ES-I3 (cell line): ENCODE measurements at regions not wholly inside any gene's neighbourhood (a gene's known extent, or its start where the extent isn't known, plus 50 kb on each side); places are given as distances from the start of the nearest gene placed in this dataset.
A peak's percentile ranks its signal among the peaks of the same experiment; 100 is the strongest.

ENCODE experiments used
- H3K36me3 ChIP-seq: 2 replicates; pipeline ENCODE4 v1.6.1; 2013; ENCODE audit warnings: mild to moderate bottlenecking, low read length, control low read depth, moderate library complexity; ENCODE audit not compliant: insufficient read depth
- H3K4me1 ChIP-seq: 2 replicates; pipeline ENCODE4 v1.6.1; 2013; ENCODE audit warnings: mild to moderate bottlenecking, control low read depth, low read length; ENCODE audit not compliant: insufficient read depth
- H3K9ac ChIP-seq: 2 replicates; pipeline ENCODE4 v1.6.1; 2013; ENCODE audit warnings: low read depth, mild to moderate bottlenecking, low read length, moderate library complexity
- H3K9me3 ChIP-seq: 2 replicates; pipeline ENCODE4 v1.6.1; 2013; ENCODE audit warnings: mild to moderate bottlenecking, low read length, moderate library complexity; ENCODE audit not compliant: control insufficient read depth, insufficient read depth

DNA sequence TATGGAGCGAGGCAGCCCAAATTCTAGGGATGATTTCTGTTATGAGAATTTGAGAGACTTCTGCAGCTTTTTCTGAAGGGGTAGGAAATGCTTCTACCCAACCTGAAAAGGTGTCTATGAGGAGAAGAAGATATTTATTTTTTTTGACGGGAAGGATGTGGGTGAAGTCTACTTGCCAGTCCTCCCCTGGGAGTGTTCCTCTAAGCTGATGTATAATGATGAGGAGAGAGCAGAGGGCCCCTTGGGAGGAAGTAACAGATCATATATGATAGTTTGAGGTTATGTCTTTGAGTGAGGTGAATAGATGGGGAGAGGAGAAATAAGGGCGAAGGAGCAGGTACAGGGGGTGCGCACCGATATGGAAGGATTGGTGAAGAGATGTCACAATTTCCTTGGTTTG, 910.6 kb upstream of the SLITRK5 start:
- no peaks in the 10 kb centered on the region for H3K9me3 ChIP-seq
- no peaks in the 10 kb centered on the region for H3K36me3 ChIP-seq
- no peak overlapping the region for H3K9ac ChIP-seq
- H3K4me1 ChIP-seq = 0 out of 2 replicates have a peak, but pooled peaks cover 8% of the 10 kb centered on the region

DNA sequence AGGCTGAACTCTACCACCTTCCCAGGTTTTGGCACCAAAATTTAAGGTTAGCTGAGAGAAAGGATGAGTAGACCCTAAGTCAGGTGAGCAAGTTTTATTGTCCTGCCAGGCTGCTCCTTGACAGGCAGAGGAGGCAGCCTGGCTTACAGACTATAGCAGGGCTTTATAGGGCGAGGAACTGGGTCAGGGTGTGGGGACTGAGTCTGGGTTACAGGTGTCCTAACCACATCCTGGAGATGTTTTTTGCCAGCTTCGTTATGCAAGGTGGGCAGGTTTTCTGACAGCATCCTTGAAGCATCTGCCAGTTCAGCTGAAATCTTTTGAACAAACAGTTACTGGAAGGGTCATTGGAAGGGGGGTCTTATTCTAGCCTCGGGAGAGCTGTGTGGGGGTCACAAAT, 905.7 kb upstream of the SLITRK5 start:
- Histone ChIP-seq H3K9ac (no peak overlapping the region), H3K4me1 (no peaks in the 10 kb centered on the region), H3K9me3 (no peaks in the 10 kb centered on the region), H3K36me3 (no peaks in the 10 kb centered on the region)

DNA sequence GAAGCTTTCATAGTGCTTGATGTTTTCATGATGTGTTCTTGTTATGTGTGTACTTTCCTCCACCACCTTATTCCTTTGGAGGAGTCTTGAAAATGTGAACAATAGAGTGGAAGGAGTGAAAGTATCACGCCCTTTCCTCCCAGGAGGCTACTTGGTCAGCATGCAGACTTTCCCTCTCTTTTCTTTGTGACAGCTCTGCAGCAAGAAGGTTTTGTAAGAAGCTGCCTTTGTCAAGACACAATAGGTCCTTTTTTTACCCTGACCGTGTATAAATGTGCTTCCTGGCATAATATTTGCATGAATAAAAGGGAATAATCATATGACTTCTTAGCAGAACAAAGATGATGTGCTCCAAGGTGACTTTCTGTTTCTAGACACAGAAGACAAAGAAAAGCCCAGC, 882.6 kb upstream of the SLITRK5 start:
- H3K9me3 ChIP-seq = no peaks in the 10 kb centered on the region
- H3K9ac ChIP-seq = no peak overlapping the region
- H3K4me1 ChIP-seq = no peaks in the 10 kb centered on the region
- H3K36me3 ChIP-seq = no peaks in the 10 kb centered on the region

DNA sequence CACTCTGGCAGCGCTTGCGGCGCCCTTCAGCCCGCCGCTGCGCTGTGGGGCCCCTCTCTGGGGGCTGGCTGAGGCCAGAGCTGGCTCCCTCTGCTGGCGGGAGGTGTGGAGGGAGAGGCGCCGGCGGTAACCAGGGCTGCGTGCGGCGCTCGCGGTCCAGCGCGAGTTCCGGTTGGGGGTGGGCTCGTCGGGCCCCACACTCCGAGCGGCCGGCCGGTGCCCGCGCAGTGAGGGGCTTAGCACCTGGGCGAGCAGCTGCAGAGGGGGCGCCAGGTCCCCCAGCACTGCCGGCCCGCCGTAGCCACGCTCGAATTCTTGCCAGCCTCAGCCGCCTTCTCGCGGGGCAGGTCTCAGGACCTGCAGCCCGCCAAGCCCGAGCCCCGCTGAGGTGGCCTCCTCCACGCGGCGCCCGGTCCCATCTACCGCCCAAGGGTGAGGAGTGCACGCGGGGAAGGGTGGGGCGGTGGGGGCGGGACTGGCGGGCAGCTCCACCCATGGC, 879.0 kb upstream of the SLITRK5 start:
- Histone ChIP-seq H3K9ac (peak overlapping the region; percentile 56; the same call in 1 of the 2 replicates), H3K9me3 (no peaks in the 10 kb centered on the region; the same call in 1 of the 2 replicates), H3K4me1 (no peaks in the 10 kb centered on the region), H3K36me3 (no peaks in the 10 kb centered on the region)

DNA sequence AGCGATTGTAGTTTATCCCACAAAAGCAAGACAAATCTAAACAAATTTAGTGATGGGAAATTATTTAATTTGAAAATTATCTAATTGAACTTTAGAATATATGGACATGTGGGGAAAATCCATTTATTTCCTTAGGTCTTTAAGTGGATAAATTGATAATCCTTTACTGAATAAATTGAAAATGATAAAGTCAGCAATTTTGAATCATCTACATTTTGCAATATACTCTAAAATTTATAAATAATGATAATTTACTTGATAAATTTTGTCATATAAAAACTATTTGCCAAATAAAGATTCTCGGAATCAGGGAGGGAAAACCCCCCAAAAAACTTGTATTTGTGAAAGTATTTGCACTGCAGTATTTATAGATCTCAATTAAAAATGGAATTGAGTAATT, 875.3 kb upstream of the SLITRK5 start:
- no peaks in the 10 kb centered on the region for H3K36me3 ChIP-seq
- H3K4me1 ChIP-seq = no peaks in the 10 kb centered on the region
- H3K9ac ChIP-seq = no peak overlapping the region
- H3K9me3 ChIP-seq = peaks cover 6% of the 10 kb centered on the region

DNA sequence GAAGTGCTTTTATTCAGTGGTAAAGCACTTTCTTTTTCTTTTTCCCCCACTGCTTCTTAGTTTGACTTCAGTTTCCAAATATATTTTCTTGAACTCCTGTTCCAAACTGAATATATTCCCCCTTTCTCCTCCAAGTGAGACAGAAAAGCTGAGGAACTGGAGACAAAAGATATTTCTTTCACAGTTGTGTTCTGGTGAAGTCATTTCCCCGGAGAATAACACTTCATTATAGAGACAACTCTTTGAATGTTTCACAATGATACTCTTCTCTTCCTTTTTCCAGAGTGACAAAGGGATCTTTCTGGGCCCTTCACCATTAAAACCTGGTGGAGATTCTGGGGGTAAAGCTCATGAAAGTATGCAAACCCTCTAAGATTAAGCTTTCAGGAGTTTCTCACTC, 860.8 kb upstream of the SLITRK5 start:
- no peak overlapping the region for H3K9ac ChIP-seq
- H3K9me3 ChIP-seq = no peaks in the 10 kb centered on the region
- H3K4me1 ChIP-seq = no peaks in the 10 kb centered on the region
- H3K36me3 ChIP-seq = no peaks in the 10 kb centered on the region

DNA sequence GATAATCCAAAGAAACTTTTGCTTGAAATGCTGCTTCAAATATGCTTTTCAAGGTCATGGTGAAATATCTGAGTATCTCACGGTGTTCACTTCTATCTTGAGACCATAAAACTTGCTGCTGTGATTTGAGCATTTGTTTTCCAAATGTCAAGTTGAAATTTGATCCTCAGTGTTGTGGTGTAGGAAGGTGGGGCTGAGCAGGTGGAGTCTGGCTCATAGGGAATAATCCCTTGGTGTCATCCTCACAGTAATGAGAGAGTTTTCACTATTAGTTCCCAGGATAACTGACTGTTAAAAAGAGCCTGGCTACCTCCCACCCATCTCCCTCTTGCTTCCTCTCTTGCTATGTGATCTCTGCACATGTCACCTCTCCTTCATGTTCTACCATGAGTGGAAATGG, 858.0 kb upstream of the SLITRK5 start:
- Histone ChIP-seq H3K4me1 (no peaks in the 10 kb centered on the region), H3K9ac (no peak overlapping the region), H3K9me3 (no peaks in the 10 kb centered on the region), H3K36me3 (no peaks in the 10 kb centered on the region)

DNA sequence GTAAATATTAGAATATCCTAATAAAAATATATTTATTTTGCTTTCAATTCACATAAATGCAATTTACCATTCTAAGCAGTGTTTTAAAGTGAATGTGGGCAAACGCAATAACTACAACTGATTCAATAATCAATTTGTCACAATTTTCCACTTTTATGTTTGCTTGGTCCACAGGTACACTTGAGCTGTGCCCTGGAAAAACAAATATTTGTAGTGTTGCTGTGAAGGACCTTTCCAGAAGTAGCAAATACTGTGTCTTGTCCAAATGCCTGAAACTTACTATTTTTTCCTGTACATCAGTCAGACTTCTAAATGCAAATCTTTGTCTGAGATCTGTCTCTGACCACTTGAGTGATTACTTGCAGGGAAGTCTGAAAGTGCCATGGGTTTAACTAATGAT, 845.8 kb upstream of the SLITRK5 start:
- H3K4me1 ChIP-seq = no peaks in the 10 kb centered on the region
- H3K9ac ChIP-seq = no peak overlapping the region
- H3K9me3 ChIP-seq = no peaks in the 10 kb centered on the region
- no peaks in the 10 kb centered on the region for H3K36me3 ChIP-seq

DNA sequence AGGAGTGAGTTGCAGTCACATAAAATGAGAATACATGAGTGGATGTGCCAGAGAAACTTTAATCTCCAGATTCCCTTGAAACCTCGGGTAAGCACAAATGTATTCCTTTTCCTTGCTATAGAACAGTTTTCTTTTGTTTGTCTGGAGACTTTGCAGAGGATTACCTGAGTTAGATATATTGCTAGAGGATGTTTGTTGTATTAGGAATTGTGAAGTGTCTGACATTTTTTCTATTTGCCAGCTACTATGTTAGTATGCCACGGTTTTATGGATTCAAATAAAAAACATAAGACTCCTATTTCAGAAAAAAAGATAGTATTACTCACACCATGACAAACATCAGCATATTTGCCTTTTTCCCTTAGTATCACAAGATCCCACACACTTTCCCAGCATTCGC, 844.9 kb upstream of the SLITRK5 start:
- H3K9me3 ChIP-seq = no peaks in the 10 kb centered on the region
- H3K9ac ChIP-seq = no peak overlapping the region
- H3K4me1 ChIP-seq = no peaks in the 10 kb centered on the region
- no peaks in the 10 kb centered on the region for H3K36me3 ChIP-seq

DNA sequence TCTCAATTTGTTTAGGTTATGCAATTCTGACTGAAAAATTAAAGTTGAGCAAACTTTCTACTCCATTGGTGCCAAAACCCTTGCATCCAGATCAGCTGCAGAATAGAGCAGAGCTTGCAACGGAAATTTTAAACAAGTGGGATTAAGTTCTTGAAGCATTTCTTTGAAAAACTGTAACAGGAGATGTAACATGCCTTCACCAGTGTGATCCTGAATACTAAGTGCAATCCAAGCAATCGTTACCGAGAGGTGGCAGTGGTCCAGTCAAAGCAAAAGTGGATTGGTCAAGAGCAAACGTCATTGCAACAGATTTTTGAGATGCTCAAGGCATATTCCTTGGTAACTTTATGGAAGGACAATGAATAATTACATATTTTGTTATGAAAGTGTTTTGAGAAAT, 841.1 kb upstream of the SLITRK5 start:
- no peaks in the 10 kb centered on the region for H3K36me3 ChIP-seq
- H3K9ac ChIP-seq = no peak overlapping the region
- no peaks in the 10 kb centered on the region for H3K4me1 ChIP-seq
- H3K9me3 ChIP-seq = no peaks in the 10 kb centered on the region

DNA sequence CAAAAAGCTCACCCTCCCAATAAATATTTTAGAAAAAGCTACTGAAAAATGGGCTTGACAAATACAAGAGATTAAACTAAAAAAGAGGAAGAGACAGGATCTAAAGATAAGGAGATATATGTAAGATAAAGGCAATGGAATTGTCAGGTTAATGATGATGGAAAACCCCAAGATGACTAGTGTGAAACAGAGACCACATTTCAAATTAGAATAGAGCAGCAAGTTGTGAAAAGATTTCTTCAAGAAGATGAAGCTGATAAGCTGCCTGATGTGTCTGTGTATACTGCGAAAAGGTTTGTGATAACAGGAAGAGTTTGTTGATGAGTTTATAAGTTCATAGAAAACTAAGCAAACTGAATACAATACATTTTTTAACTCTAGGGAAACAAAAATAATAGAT, 840.1 kb upstream of the SLITRK5 start:
- Histone ChIP-seq H3K9me3 (peaks cover 5% of the 10 kb centered on the region; the same call in 1 of the 2 replicates), H3K4me1 (no peaks in the 10 kb centered on the region), H3K36me3 (no peaks in the 10 kb centered on the region), H3K9ac (no peak overlapping the region)

DNA sequence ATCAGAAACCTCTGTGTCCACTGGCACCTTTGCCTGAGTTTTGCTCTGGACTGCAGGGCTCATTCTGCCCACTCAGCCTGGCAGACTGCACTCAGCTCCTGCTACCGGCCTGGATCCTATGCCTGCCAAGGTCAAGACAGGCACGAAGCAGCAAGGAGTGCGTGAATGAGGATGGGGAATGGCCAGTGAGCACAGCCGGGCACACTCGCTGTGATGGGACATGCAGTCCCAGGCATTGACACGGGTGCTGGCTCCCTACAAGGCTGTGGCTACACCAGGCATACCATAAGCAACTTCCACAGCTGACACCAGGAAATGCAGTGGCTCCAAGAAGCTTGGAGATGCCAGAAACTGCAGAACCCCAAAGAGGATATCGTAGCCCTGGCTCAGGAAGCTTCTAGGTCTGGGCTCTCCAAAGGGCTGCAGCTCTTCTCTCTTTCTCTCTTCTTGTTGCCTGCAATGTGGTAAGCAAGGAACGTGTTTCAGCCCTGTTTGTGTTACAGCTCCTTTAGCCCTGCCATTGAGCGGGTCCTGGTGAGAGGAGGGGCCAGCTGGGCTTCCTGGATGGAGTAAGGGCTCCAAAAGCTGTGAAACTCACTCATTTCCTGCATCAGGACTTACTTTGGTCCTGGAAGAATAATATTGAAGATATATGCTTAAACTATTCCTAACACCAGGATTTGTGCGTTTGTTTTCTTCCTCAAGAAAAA, 832.6 kb upstream of the SLITRK5 start:
- Histone ChIP-seq H3K4me1 (no peaks in the 10 kb centered on the region), H3K36me3 (no peaks in the 10 kb centered on the region), H3K9me3 (peaks cover 8% of the 10 kb centered on the region; the same call in 1 of the 2 replicates), H3K9ac (no peak overlapping the region)

DNA sequence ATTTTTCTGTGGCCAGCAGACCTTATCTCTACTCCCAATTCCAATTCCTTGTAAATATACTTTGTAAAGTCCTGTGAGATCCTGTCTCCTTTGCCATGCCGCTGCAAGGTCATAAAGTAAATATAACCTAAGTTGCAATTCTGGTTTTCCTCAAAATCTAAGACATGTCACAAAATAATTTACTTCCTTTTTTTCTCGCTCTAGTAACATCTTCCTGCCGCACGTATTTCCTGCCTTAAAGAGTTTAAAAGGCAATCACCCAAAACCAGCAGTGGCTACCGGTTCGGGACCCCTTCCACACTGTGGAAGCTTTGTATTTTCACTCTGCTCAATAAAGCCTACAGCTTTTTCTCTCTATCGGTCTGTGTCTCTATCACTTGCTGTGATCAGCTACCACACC, 832.0 kb upstream of the SLITRK5 start:
- Histone ChIP-seq H3K9ac (no peak overlapping the region), H3K36me3 (no peaks in the 10 kb centered on the region), H3K9me3 (peaks cover 8% of the 10 kb centered on the region; the same call in 1 of the 2 replicates), H3K4me1 (no peaks in the 10 kb centered on the region)

DNA sequence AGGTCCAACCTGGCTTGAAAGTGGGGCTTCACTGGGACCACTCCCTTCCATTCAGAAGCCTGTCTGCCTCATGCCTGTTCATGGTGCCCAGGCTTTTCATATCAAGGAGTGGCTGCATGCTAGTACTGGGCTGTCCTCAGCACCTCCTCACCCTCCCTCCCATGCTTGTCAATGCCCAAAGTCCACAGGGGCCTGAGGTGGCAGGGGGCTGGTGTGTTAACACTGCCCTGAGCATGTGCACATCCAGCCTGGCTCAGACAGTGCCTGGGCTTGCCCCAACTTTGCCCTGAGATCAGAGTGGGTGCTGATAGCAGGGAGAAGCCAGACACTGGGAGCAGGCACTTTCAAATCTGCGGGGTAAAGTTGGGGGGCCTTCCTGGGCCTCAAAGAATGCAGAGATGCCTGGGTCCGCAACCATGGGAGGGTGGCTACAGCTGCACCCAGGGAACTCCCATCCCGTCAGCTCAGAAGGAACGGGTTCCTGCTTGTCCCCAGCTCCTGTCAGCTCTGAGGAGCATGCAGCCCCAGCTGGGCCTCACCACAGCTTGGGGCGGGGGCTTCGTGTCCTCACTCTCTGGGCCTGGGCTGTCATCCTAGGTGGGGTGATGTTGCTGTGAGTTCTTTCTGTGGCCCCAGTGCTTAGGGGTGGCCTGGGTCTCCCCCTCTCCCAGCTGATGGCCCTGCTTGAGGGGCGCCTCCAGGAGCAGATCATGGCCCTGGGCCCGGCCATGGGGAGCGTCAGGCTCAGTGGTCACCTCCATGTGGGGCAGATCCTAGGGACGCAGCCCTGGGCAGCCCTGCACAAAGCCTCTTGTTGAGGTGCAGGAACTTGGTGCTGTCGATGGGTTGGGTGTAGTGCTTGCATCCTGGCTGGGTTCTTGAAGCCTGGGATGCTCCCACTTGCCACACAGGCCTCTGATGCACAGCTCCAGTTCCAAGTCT, 830.6 kb upstream of the SLITRK5 start:
- Histone ChIP-seq H3K9ac (no peak overlapping the region), H3K9me3 (peaks cover 5% of the 10 kb centered on the region; the same call in 1 of the 2 replicates), H3K4me1 (no peaks in the 10 kb centered on the region), H3K36me3 (no peaks in the 10 kb centered on the region)

DNA sequence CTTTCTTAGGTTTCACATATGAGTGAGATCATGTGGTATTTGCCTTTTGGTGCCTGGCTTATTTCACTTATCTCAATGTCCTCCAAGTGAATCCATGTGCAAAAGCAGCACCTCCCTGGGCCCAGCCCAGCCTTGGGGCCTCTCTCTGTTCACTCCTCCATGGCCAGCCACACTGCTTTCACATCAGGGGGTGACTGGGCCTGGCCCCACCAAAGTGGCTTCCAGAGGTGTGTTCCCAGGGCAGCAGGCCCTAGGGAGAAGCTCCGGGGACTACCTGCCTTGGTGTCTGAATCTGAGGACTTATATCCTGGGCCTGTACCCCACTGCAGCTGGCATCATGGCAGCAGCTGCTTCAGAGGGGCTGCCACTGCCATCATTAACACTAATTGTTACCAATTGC, 829.9 kb upstream of the SLITRK5 start:
- Histone ChIP-seq H3K36me3 (no peaks in the 10 kb centered on the region), H3K4me1 (no peaks in the 10 kb centered on the region), H3K9ac (no peak overlapping the region), H3K9me3 (0 out of 2 replicates have a peak, but pooled peaks cover 3% of the 10 kb centered on the region)
